ENCODE measurements at regions not wholly inside any gene's neighbourhood (a gene's known extent, or its start where the extent isn't known, plus 50 kb on each side); places are given as distances from the start of the nearest gene placed in this dataset.
"Not testable (repeated sequence)": the region's sequence is repeated elsewhere in the genome, so short reads cannot be mapped to it uniquely, and the experiment has no call there.

- no peak overlapping the region for H3K4me3 ChIP-seq (ENCODE audit: low read depth, low read length)
- no peak for DNase-seq (ENCODE audit: low read depth)
- TF ChIP-seq, protein P1, sequence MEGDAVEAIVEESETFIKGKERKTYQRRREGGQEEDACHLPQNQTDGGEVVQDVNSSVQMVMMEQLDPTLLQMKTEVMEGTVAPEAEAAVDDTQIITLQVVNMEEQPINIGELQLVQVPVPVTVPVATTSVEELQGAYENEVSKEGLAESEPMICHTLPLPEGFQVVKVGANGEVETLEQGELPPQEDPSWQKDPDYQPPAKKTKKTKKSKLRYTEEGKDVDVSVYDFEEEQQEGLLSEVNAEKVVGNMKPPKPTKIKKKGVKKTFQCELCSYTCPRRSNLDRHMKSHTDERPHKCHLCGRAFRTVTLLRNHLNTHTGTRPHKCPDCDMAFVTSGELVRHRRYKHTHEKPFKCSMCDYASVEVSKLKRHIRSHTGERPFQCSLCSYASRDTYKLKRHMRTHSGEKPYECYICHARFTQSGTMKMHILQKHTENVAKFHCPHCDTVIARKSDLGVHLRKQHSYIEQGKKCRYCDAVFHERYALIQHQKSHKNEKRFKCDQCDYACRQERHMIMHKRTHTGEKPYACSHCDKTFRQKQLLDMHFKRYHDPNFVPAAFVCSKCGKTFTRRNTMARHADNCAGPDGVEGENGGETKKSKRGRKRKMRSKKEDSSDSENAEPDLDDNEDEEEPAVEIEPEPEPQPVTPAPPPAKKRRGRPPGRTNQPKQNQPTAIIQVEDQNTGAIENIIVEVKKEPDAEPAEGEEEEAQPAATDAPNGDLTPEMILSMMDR (IDR thresholded peaks at IDR 0.05; ENCODE audit: low read depth, low read length, missing control alignments): no peak
These were observed 192.7 kb upstream of the KCNMB2 start for GRCh38 chr3:178343433-178344038.

GRCh38 chr3:178345944-178346343 lies 190.3 kb upstream of the KCNMB2 start:
- TF ChIP-seq, protein P1 (IDR thresholded peaks at IDR 0.05; ENCODE audit: low read depth, low read length, missing control alignments): no peak
- DNase-seq (ENCODE audit: low read depth): no peak
- H3K4me3 ChIP-seq (ENCODE audit: low read depth, low read length): no peak overlapping the region

DNA sequence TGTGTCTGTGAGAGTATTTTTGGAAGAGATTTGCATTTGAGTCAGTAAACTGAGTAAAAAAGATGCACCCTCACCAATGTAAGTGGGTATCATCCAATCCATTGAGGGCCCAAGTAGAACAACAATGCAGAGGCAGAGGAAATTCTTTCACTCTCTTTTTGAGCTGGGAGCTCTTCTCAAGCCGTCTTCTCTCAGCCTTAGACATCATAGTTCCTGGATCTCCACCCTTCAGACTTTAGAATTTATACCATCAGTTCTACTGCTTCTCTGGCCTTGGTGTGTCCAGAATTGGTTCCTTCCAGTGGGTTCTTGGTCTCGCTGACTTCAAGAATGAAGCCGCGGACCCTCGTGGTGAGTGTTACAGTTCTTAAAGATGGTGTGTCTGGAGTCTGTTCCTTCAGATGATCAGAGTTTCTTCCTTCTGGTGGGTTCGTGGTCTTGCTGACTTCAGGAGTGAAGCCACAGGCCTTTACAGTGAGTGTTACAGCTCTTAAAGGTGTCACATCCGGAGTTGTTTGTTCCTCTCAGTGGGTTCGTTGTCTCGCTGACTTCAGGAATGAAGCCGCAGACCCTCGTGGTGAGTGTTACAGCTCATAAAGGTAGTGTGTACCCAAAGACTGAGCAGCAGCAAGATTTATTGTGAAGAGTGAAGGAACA lies 187.5 kb upstream of the KCNMB2 start:
- H3K4me3 ChIP-seq (ENCODE audit: low read depth, low read length); DNase-seq (ENCODE audit: low read depth): not testable (repeated sequence)

GRCh38 chr3:178349218-178349596 lies 187.0 kb upstream of the KCNMB2 start:
- H3K4me3 ChIP-seq (ENCODE audit: low read depth, low read length); DNase-seq (ENCODE audit: low read depth): not testable (repeated sequence)

- no peak for DNase-seq (ENCODE audit: low read depth)
- TF ChIP-seq, protein P1 (IDR thresholded peaks at IDR 0.05; ENCODE audit: low read depth, low read length, missing control alignments): no peak
- no peak overlapping the region for H3K4me3 ChIP-seq (ENCODE audit: low read depth, low read length)
These were observed 185.5 kb upstream of the KCNMB2 start for GRCh38 chr3:178350763-178351162.

- TF ChIP-seq, protein P1 (IDR thresholded peaks at IDR 0.05; ENCODE audit: low read depth, low read length, missing control alignments): no peak
- DNase-seq (ENCODE audit: low read depth): no peak
- no peak overlapping the region for H3K4me3 ChIP-seq (ENCODE audit: low read depth, low read length)
These were observed 183.8 kb upstream of the KCNMB2 start for GRCh38 chr3:178352326-178353005.

DNA sequence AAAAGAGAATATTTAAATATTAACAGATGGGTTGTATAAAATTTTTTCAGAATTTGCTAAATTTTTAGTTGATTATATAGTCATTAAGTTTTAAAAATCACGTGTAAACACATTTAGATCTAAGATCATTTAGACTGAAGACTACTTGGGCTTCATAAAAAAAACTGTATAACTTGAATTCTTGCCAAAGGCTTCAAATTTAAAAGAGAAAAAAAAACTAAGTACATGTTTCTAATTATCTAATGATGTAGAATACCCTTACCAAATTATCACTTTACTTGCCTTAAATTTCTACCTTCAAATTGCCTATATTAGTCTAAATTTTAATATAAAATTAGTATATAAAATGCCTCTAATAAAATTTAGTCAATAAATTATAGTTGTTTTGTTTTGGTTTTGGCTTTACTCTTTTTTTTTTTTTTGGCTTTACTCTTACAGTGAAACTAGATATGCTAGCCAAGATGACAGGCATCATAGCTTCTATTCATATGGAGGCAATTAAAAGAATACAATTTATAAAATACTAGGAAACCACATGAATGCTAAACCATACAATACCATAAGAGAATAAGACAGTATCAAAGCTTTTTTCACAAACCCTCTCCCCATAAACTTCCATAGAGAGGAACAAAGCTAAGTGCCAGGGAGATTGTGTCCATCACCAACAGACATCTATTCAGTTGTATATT lies 183.1 kb upstream of the KCNMB2 start:
- no peak overlapping the region for H3K4me3 ChIP-seq (ENCODE audit: low read depth, low read length)
- TF ChIP-seq, protein P1 (IDR thresholded peaks at IDR 0.05; ENCODE audit: low read depth, low read length, missing control alignments): no peak
- no peak for DNase-seq (ENCODE audit: low read depth)

Data from GM12864 (cell line).